ENCODE measurements at regions not wholly inside any gene's neighbourhood (a gene's known extent, or its start where the extent isn't known, plus 50 kb on each side); places are given as distances from the start of the nearest gene placed in this dataset.

DNA sequence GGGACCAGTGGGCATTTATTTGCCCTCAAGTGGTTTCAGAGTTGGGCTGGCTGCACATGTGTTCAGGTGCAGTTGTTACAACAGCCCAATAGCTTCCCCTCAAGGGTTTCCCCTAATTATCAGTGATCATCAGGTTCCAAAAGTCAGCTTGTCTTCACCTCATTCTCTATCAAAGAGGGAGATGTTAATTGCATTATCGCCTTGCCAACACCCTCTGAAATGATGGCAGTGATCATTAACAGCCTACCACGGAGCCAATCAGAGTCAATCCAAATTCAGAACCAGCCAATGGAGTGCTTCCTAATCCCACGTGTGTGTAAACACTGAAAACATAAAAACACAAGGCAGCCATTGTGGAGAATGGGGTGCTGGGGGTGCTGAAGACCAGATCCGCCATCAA, 248.4 kb upstream of the ZNF507 start:
- TF ChIP-seq, protein P1, sequence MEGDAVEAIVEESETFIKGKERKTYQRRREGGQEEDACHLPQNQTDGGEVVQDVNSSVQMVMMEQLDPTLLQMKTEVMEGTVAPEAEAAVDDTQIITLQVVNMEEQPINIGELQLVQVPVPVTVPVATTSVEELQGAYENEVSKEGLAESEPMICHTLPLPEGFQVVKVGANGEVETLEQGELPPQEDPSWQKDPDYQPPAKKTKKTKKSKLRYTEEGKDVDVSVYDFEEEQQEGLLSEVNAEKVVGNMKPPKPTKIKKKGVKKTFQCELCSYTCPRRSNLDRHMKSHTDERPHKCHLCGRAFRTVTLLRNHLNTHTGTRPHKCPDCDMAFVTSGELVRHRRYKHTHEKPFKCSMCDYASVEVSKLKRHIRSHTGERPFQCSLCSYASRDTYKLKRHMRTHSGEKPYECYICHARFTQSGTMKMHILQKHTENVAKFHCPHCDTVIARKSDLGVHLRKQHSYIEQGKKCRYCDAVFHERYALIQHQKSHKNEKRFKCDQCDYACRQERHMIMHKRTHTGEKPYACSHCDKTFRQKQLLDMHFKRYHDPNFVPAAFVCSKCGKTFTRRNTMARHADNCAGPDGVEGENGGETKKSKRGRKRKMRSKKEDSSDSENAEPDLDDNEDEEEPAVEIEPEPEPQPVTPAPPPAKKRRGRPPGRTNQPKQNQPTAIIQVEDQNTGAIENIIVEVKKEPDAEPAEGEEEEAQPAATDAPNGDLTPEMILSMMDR (IDR thresholded peaks at IDR 0.05; ENCODE audit: low read depth, low read length, missing control alignments), result no peak
- H3K4me3 ChIP-seq (ENCODE audit: low read depth, low read length), result no peak overlapping the region
- no peak for DNase-seq (ENCODE audit: low read depth)

DNA sequence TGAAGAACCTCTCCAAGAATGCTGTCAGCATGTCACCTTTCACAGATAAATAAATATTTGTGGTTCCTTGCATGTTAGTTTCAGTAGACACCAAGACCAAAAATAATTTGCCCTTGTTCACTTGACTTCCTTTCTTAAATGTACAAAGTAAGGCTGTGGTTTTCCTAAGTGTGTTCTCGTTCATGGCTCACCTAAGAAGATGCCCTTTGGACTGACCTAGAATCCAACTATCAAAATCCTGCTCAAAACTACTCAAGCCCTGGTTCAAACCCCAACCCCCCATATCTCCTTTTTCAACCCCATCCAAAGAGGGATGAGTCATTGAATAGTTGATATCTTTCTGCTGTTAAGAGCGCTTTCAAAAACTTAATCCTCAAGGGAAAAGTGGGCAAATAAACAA, 247.8 kb upstream of the ZNF507 start:
- no peak overlapping the region for H3K4me3 ChIP-seq (ENCODE audit: low read depth, low read length)
- TF ChIP-seq, protein P1 (IDR thresholded peaks at IDR 0.05; ENCODE audit: low read depth, low read length, missing control alignments), result no peak
- DNase-seq (ENCODE audit: low read depth), result no peak

DNA sequence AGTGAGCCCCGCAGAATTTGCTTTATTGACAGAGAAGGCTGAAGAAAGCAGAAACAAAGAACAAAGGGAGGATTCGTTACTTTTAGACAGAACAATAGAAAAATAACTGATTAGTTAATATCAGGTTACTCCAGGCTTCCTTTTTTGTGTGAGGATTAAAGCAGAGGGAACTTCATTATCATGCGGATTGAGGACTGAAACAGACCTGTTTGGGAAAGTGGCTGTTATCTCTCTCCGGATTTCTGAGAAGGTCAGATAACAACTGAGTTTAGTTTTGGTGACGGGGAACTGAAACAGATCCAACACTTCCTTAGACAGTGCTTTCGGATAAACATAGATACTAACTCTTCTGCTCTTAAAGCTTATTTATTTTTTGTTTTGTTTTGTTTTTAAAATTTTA, 246.4 kb upstream of the ZNF507 start:
- no peak for DNase-seq (ENCODE audit: low read depth)
- no peak overlapping the region for H3K4me3 ChIP-seq (ENCODE audit: low read depth, low read length)
- TF ChIP-seq, protein P1 (IDR thresholded peaks at IDR 0.05; ENCODE audit: low read depth, low read length, missing control alignments), result no peak

DNA sequence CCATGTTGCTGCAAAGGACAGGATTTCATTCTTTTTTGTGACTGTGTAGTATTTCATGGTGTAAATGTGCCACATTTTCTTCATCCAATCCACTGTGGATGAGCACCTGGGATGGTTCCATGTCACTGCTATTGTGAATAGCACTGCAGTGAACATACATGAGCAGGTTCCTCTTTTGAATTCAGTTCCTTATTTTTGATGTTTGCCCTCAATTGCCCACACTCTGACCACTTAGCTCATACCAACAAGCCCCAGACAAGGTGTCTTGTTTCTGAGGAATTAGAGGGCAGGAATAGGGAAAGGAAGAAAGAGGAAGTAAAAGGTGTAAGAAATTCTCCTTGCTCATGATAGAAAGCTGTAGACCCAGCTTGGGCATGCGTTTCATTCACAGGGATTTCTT, 244.2 kb upstream of the ZNF507 start:
- DNase-seq (ENCODE audit: low read depth), result no peak
- H3K4me3 ChIP-seq (ENCODE audit: low read depth, low read length), result no peak overlapping the region
- TF ChIP-seq, protein P1 (IDR thresholded peaks at IDR 0.05; ENCODE audit: low read depth, low read length, missing control alignments), result no peak

DNA sequence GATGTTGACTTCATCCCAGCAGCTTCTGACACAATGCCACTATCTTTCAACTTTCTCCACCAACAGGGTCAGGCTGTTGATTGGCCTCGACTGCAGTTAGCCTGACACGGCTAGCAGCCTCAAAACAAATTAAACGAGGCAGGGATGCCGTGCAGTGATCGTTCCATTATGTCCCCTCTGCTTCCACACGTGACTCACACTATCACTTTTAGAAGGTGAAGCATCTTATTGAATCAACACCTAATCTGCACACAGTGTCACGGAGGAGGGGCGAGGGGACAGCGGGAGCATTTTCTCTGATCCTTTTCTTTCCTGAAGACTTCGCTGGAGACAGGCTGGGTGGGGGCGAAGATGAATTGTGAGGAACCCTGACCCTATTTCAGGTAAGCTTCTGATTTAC, 241.9 kb upstream of the ZNF507 start:
- TF ChIP-seq, protein P1 (IDR thresholded peaks at IDR 0.05; ENCODE audit: low read depth, low read length, missing control alignments), result no peak
- no peak overlapping the region for H3K4me3 ChIP-seq (ENCODE audit: low read depth, low read length)
- no peak for DNase-seq (ENCODE audit: low read depth)

DNA sequence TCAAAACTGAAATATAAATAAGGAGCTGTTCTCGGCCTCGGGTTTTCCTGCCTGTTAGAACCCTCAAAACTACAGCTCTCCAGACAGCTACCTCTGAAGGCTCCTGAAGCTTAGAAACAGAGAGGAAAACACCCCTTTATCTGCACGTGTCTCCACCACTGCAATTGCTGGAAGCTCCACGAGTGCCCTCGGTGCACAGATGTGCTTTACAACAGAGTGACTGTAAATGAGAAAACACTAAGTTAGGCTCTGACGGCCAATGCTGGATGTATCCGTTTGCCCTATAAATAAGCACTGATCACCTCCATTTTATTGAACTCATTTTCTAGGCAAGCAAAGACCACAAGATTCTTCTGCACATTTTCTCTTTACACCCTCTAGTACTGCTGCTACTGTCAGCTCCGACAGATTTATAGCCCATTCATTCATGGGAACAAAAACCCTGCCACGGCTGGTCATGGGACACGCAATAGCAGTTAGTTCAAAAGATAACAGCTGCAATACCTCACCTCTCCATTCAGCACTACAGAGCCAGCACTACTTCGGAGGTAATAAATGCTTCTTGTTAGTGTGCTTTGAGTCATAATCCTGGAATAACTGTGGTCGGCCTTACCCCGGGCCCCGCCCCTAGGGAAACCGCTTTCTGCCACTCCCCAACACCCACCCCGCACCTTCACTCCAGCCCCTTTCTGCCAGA, 241.1 kb upstream of the ZNF507 start:
- H3K4me3 ChIP-seq (ENCODE audit: low read depth, low read length), result no peak overlapping the region
- no peak for DNase-seq (ENCODE audit: low read depth)

More for the DNA sequence above, 241.1 kb upstream of the ZNF507 start:
- TF ChIP-seq, protein P1 (IDR thresholded peaks at IDR 0.05; ENCODE audit: low read depth, low read length, missing control alignments), result no peak

All from GM12864 (cell line).